HepG2 (cell line): ENCODE measurements at regions not wholly inside any gene's neighbourhood (a gene's known extent, or its start where the extent isn't known, plus 50 kb on each side); places are given as distances from the start of the nearest gene placed in this dataset.

Experiments
- ATAC-seq: fragments of 200-7000 bp; cut with Tn5 transposase; 3 replicates; pipeline ENCODE4 v1.9.1; 2020; ENCODE audit warnings: mild to moderate bottlenecking, moderate library complexity
- BruUV-seq: library from RNA; stranded (reverse); fragments of 400-500 nt; replicated peaks from 2 replicates; lab custom pipeline; 2021; lab: Mats Ljungman, UMichigan
- CTCF ChIA-PET: fragments of 300-600 bp; formaldehyde crosslinking; extraction: SDS; loops from one replicate; lab custom pipeline; 2021; ENCODE audit warnings: low total read pairs, inconsistent platforms, low intra/inter-chr PET ratio; lab: Yijun Ruan, JAX
- POLR2A ChIA-PET: fragments of 350-600 bp; sonication (Branson Sonifier 250); formaldehyde crosslinking; loops from one replicate; lab custom pipeline; 2020; ENCODE audit warnings: antibody characterized with exemption, inconsistent platforms; lab: Yijun Ruan, JAX
- DNase-seq: peaks from one replicate; pipeline ENCODE4 v3.0.0-alpha.2; 2015; ENCODE audit warnings: low spot score
- FAIRE-seq: peaks from 3 replicates; lab custom pipeline; 2011; peaks lifted over from hg19 to GRCh38; lab: Jason Lieb, UNC
- H2AFZ ChIP-seq: one replicate; pipeline ENCODE4 v1.6.1; 2011; ENCODE audit warnings: low read length, inconsistent platforms
- H3K27ac ChIP-seq: fragments of 300-600 bp; 3 replicates; pipeline ENCODE4 v1.8.0; 2011; ENCODE audit warnings: mixed run types, mild to moderate bottlenecking, mixed read lengths, low read length, inconsistent platforms; ENCODE audit not compliant: insufficient read depth; ENCODE audit errors: extremely low read length
- H3K27me3 ChIP-seq, 2 experiments: fragments of 200-600 bp in 1 of 2; 2 replicates in 1 of 2; 3 replicates in 1 of 2; pipeline versions ENCODE4 v1.6.0 to v1.8.0; 2011; ENCODE audit warnings: low read length in 2 of 2, mild to moderate bottlenecking in 2 of 2, moderate library complexity in 2 of 2, inconsistent platforms in 1 of 2; ENCODE audit not compliant: insufficient read depth in 2 of 2, control insufficient read depth in 1 of 2
- H3K36me3 ChIP-seq, 2 experiments: fragments of 200-600 bp in 1 of 2; replicated peaks in 1 of 2; 2 replicates in 1 of 2; 3 replicates in 1 of 2; pipeline versions ENCODE4 v1.5.1 to v1.8.0; 2011; ENCODE audit warnings: low read length in 2 of 2, inconsistent platforms in 1 of 2; ENCODE audit not compliant: insufficient read depth in 2 of 2, control insufficient read depth in 1 of 2
- H3K4me1 ChIP-seq: 2 replicates; pipeline ENCODE4 v1.5.1; 2012; ENCODE audit warnings: low read length, inconsistent platforms; ENCODE audit not compliant: insufficient read depth
- H3K4me2 ChIP-seq: 2 replicates; pipeline ENCODE4 v1.6.0; 2011; ENCODE audit warnings: low read depth, low read length, inconsistent platforms
- H3K4me3 ChIP-seq, 3 experiments: fragments of 200-600 bp in 1 of 3; sonication (generic), shearing (Covaris generic) in 1 of 3; replicated peaks in 1 of 3; 2 replicates each; pipeline ENCODE4 v1.5.1; 2011 to 2016; ENCODE audit warnings: low read length in 3 of 3, inconsistent platforms in 2 of 3, low read depth in 2 of 3, mild to moderate bottlenecking in 2 of 3, control low read depth in 1 of 3, mixed read lengths in 1 of 3; ENCODE audit not compliant: insufficient read depth in 1 of 3
- H3K79me2 ChIP-seq: one replicate; pipeline ENCODE4 v1.6.1; 2011; ENCODE audit warnings: low read length, inconsistent platforms; ENCODE audit not compliant: insufficient read depth
- H3K9ac ChIP-seq: 2 replicates; pipeline ENCODE4 v1.6.0; 2011; ENCODE audit warnings: mild to moderate bottlenecking, low read depth, low read length, inconsistent platforms; ENCODE audit not compliant: insufficient read depth
- H3K9me3 ChIP-seq: 2 replicates; pipeline ENCODE4 v1.5.1; 2012; ENCODE audit warnings: mild to moderate bottlenecking, low read length
- H4K20me1 ChIP-seq: 2 replicates; pipeline ENCODE4 v1.6.0; 2011; ENCODE audit warnings: inconsistent platforms, mild to moderate bottlenecking, low read length, moderate library complexity; ENCODE audit not compliant: insufficient read depth
- BHLHE40 ChIP-seq: IDR thresholded peaks from 2 replicates; pipeline ENCODE4 v1.6.1; 2011; ENCODE audit warnings: low read length, improper control_type of control experiment
- CCAR2 ChIP-seq: fragments of 200-400 bp; formaldehyde crosslinking; optimal IDR thresholded peaks from 2 replicates; pipeline ENCODE3; 2018; ENCODE audit warnings: low read depth, mild to moderate bottlenecking, low read length, moderate library complexity
- ISX ChIP-seq: sonication (generic); formaldehyde crosslinking; conservative IDR thresholded peaks from 2 replicates; pipeline ENCODE4 v1.5.0; 2020; ENCODE audit warnings: missing genetic modification reagents
- MAFG ChIP-seq: sonication (generic); formaldehyde crosslinking; IDR thresholded peaks from 2 replicates; pipeline ENCODE4 v1.5.1; 2020; ENCODE audit warnings: mild to moderate bottlenecking, missing genetic modification reagents
- MEIS2 ChIP-seq: sonication (generic); formaldehyde crosslinking; IDR thresholded peaks from 2 replicates; pipeline ENCODE4 v1.9.0; 2021; ENCODE audit warnings: mild to moderate bottlenecking, missing genetic modification reagents
- NFE2L1 ChIP-seq: sonication (generic); formaldehyde crosslinking; IDR thresholded peaks from 2 replicates; pipeline ENCODE4 v1.4.0; 2020; ENCODE audit warnings: missing genetic modification reagents, mild to moderate bottlenecking, borderline replicate concordance
- ONECUT2 ChIP-seq: sonication (generic); formaldehyde crosslinking; IDR thresholded peaks from 2 replicates; pipeline ENCODE4 v1.4.0; 2020; ENCODE audit warnings: missing genetic modification reagents
- REXO4 ChIP-seq: sonication (generic); formaldehyde crosslinking; IDR thresholded peaks from 2 replicates; pipeline ENCODE4 v1.8.0; 2022; ENCODE audit warnings: missing genetic modification reagents, mild to moderate bottlenecking, borderline replicate concordance
- SETDB1 ChIP-seq: sonication (generic); formaldehyde crosslinking; IDR thresholded peaks from 2 replicates; pipeline ENCODE4 v1.5.1; 2020; ENCODE audit warnings: missing genetic modification reagents, mild to moderate bottlenecking, borderline replicate concordance
- TBX2 ChIP-seq: sonication (generic); formaldehyde crosslinking; IDR thresholded peaks from 2 replicates; pipeline ENCODE4 v1.5.0; 2020; ENCODE audit warnings: missing genetic modification reagents, mild to moderate bottlenecking, borderline replicate concordance
- ZKSCAN8 ChIP-seq: IDR thresholded peaks from 2 replicates; pipeline ENCODE4 v1.6.1; 2016; ENCODE audit warnings: borderline replicate concordance, missing genetic modification reagents, missing compliant biosample characterization
- ZNF20 ChIP-seq: sonication (generic); formaldehyde crosslinking; IDR thresholded peaks from 2 replicates; pipeline ENCODE4 v1.4.0; 2020; ENCODE audit warnings: mild to moderate bottlenecking, moderate library complexity, missing genetic modification reagents
- ZNF383 ChIP-seq: sonication (generic); formaldehyde crosslinking; IDR thresholded peaks from 2 replicates; pipeline ENCODE4 v1.4.0; 2020; ENCODE audit warnings: missing genetic modification reagents, mild to moderate bottlenecking, borderline replicate concordance
- ZNF432 ChIP-seq: sonication (generic); formaldehyde crosslinking; IDR thresholded peaks from 2 replicates; pipeline ENCODE4 v1.5.0; 2020; ENCODE audit warnings: missing genetic modification reagents, mild to moderate bottlenecking, borderline replicate concordance
- ZNF552 ChIP-seq: sonication (generic); formaldehyde crosslinking; IDR thresholded peaks from 2 replicates; pipeline ENCODE4 v1.9.0; 2022; ENCODE audit warnings: missing genetic modification reagents, mild to moderate bottlenecking, borderline replicate concordance
- WGBS: methylation state at CpG from one replicate; pipeline ENCODE4 v1.1.6; 2017; ENCODE audit warnings: low lambda C conversion rate; 5-methylcytosine and 5-hydroxymethylcytosine counted together
- in situ Hi-C: cut with HindIII; loops from 2 replicates; pipeline ENCODE4 v1.10.0; 2017; ENCODE audit warnings: low pct_unique_long_range_greater_than_20kb; ENCODE audit not compliant: extremely low pct_ligation_motif_present
- intact Hi-C: fragments of 100-400 bp; cut with micrococcal nuclease; formaldehyde crosslinking; loops from one replicate; pipeline ENCODE4 v1.10.0; 2022; ENCODE audit not compliant: unreplicated experiment
- TF ChIP-seq, protein P1 (sequence below): sonication (generic); formaldehyde crosslinking; IDR thresholded peaks from 2 replicates; pipeline ENCODE4 v1.5.0; 2020; ENCODE audit warnings: missing genetic modification reagents
- TF ChIP-seq, protein P2 (sequence below): sonication (generic); formaldehyde crosslinking; IDR thresholded peaks from one replicate; pipeline ENCODE4 v1.5.1; 2020; ENCODE audit warnings: mild to moderate bottlenecking, missing genetic modification reagents; ENCODE audit errors: not compliant biosample characterization

DNA sequence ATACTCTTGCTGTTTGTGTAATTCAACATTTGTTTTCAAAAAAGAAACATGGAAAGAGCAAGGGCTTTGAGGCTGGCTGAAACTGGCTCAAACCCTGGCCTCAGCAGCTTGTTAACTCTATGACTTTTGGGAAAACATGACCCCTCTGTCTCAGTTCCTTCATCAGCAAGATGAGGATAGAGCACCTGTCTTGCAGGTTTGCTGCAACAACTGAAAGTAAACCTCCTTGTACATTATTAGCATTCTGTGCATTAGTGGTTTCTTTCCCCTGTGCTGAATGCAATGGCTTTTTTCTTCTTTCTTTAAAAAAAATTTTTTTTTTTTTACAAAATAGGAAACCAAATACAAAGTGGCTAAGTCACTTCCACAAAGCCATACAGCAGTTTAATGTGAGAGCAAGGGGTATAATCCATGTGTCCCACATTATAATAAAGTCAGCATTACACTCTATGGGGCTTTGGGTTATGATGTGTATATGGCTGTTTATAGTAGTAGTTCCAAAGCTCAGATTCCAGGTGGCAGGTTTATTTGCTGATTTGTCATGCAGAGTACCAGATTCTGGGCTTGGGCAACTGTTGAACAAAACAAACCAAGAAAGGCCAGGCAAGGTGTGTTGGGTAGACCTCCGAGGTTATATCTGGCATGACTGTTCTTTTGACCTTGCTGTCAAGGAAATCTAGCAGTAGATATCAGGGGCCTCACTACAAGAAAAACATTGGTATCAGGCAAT lies 194.5 kb upstream of the CNOT2 start:
- 0% methylated on average over 1 of the region's 1 CpG for WGBS
- Histone ChIP-seq H3K9ac (no peak overlapping the region), H3K9me3 (no peaks in the 10 kb centered on the region), H3K79me2 (no peaks in the 10 kb centered on the region), H3K4me3 (no peak overlapping the region), H3K36me3 (no peaks in the 10 kb centered on the region), H4K20me1 (no peaks in the 10 kb centered on the region), H3K4me2 (no peak overlapping the region), H3K27ac (no peak overlapping the region), H3K27me3 (no peaks in the 10 kb centered on the region), H3K4me1 (peaks cover 11% of the 10 kb centered on the region), H2AFZ (no peak overlapping the region)
- ChIA-PET POLR2A (no interaction called here), CTCF (no interaction called here)
- DNase-seq, result no peak
- no peak for ATAC-seq
- in situ Hi-C loops (no loop called here), intact Hi-C loops (no loop called here)
- no TSS peak for BruUV-seq
- FAIRE-seq, result no peak
- TF ChIP-seq CCAR2 (no peak), ONECUT2 (CRISPR knock-in tag) (no peak), ZKSCAN8 (CRISPR knock-in tag) (no peak), NFE2L1 (CRISPR knock-in tag) (no peak), ZNF383 (CRISPR knock-in tag) (no peak), REXO4 (CRISPR knock-in tag) (no peak), ZNF20 (CRISPR knock-in tag) (no peak), BHLHE40 (no peak), ZNF552 (CRISPR knock-in tag) (no peak), MAFG (CRISPR knock-in tag) (no peak), SETDB1 (CRISPR knock-in tag) (no peak), ISX (no peak), TBX2 (CRISPR knock-in tag) (no peak), ZNF432 (CRISPR knock-in tag) (no peak), MEIS2 (CRISPR knock-in tag) (no peak)
- TF ChIP-seq, protein P1, sequence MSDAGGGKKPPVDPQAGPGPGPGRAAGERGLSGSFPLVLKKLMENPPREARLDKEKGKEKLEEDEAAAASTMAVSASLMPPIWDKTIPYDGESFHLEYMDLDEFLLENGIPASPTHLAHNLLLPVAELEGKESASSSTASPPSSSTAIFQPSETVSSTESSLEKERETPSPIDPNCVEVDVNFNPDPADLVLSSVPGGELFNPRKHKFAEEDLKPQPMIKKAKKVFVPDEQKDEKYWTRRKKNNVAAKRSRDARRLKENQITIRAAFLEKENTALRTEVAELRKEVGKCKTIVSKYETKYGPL, result no peak
- TF ChIP-seq, protein P2, sequence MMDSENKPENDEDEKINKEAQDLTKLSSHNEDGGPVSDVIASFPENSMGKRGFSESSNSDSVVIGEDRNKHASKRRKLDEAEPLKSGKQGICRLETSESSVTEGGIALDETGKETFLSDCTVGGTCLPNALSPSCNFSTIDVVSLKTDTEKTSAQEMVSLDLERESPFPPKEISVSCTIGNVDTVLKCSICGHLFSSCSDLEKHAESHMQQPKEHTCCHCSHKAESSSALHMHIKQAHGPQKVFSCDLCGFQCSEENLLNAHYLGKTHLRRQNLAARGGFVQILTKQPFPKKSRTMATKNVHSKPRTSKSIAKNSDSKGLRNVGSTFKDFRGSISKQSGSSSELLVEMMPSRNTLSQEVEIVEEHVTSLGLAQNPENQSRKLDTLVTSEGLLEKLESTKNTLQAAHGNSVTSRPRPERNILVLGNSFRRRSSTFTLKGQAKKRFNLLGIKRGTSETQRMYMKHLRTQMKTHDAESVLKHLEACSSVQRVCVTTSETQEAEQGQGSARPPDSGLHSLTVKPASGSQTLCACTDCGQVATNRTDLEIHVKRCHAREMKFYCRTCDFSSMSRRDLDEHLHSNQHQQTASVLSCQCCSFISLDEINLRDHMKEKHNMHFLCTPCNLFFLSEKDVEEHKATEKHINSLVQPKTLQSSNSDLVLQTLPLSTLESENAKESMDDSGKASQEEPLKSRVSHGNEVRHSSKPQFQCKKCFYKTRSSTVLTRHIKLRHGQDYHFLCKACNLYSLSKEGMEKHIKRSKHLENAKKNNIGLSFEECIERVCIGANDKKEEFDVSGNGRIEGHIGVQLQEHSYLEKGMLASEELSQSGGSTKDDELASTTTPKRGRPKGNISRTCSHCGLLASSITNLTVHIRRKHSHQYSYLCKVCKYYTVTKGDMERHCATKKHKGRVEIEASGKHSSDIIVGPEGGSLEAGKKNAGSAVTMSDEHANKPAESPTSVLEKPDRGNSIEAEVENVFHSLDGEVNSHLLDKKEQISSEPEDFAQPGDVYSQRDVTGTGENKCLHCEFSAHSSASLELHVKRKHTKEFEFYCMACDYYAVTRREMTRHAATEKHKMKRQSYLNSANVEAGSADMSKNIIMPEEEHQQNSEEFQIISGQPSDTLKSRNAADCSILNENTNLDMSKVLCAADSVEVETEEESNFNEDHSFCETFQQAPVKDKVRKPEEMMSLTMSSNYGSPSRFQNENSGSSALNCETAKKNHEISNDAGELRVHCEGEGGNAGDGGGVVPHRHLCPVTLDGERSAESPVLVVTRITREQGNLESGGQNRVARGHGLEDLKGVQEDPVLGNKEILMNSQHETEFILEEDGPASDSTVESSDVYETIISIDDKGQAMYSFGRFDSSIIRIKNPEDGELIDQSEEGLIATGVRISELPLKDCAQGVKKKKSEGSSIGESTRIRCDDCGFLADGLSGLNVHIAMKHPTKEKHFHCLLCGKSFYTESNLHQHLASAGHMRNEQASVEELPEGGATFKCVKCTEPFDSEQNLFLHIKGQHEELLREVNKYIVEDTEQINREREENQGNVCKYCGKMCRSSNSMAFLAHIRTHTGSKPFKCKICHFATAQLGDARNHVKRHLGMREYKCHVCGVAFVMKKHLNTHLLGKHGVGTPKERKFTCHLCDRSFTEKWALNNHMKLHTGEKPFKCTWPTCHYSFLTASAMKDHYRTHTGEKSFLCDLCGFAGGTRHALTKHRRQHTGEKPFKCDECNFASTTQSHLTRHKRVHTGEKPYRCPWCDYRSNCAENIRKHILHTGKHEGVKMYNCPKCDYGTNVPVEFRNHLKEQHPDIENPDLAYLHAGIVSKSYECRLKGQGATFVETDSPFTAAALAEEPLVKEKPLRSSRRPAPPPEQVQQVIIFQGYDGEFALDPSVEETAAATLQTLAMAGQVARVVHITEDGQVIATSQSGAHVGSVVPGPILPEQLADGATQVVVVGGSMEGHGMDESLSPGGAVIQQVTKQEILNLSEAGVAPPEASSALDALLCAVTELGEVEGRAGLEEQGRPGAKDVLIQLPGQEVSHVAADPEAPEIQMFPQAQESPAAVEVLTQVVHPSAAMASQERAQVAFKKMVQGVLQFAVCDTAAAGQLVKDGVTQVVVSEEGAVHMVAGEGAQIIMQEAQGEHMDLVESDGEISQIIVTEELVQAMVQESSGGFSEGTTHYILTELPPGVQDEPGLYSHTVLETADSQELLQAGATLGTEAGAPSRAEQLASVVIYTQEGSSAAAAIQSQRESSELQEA (CRISPR knock-in tag), result no peak
